Fibroblast of lung (primary cell): ENCODE measurements at regions not wholly inside any gene's neighbourhood (a gene's known extent, or its start where the extent isn't known, plus 50 kb on each side); places are given as distances from the start of the nearest gene placed in this dataset.

Source experiments
- CTCF ChIP-seq, 2 donors: IDR thresholded peaks in 1 of 2; conservative IDR thresholded peaks in 1 of 2; 1 replicate in 1 of 2; 2 replicates in 1 of 2; pipeline ENCODE4 v1.5.1; 2011 to 2012; ENCODE audit warnings: low read length in 2 of 2, control low read depth in 1 of 2, inconsistent platforms in 1 of 2, low read depth in 1 of 2, mild to moderate bottlenecking in 1 of 2
- EZH2 ChIP-seq: IDR thresholded peaks from 2 replicates; pipeline ENCODE4 v1.5.1; 2012; ENCODE audit warnings: low read length, control low read depth, mild to moderate bottlenecking; ENCODE audit errors: missing control alignments

DNA sequence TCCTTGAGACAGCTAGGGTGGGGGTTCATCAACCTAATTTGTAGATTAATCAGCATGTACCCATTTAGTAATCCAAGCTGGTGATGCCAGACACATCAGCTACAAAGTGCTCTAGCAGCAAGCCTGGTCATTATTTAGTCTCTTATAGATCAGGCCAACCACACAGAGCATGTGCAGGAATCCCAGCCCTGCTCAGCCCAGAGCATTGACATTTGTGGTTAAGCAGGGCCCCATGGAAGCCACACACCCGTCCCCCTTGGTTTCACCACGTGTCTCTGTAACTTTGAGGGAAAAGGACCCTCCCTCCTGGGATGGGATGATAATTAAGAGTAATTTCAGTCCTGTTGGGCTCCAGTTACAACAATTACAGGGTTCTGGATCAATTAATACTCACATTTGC is 268.8 kb upstream of the RPL38 start:
- TF ChIP-seq CTCF (conservative IDR thresholded peaks at IDR 0.05 in 1 of 2, IDR thresholded peaks at IDR 0.05 in 1 of 2; ENCODE audit: low read depth in 1 of 2, low read length in 2 of 2) (no peak), EZH2 (no peak)
